T-cell (primary cell): ENCODE measurements at regions not wholly inside any gene's neighbourhood (a gene's known extent, or its start where the extent isn't known, plus 50 kb on each side); places are given as distances from the start of the nearest gene placed in this dataset.

Source experiments
- ATAC-seq, 4 experiments: fragments of 200-7000 bp in 3 of 4; fragments of 150-1000 bp in 1 of 4; cut with Tn5 transposase; replicated peaks in 1 of 4; 1 replicate in 3 of 4; 2 replicates in 1 of 4; pipeline ENCODE4 v1.10.0; 2021; ENCODE audit warnings: moderate library complexity in 3 of 4, mild to moderate bottlenecking in 2 of 4, moderate number of reproducible peaks in 1 of 4
- CTCF ChIA-PET, 2 donors: fragments of 300-600 bp; sonication (Branson Sonifier 250); formaldehyde crosslinking; loops; one replicate each; lab custom pipeline; 2022; ENCODE audit warnings: antibody characterized with exemption in 2 of 2; lab: Charles Lee
- POLR2A ChIA-PET, 2 donors: fragments of 300-600 bp; sonication (Branson Sonifier 250); formaldehyde crosslinking; loops; one replicate each; lab custom pipeline; 2022; ENCODE audit warnings: antibody characterized with exemption in 2 of 2; lab: Charles Lee
- DNase-seq, 35 experiments: peaks; one replicate each; pipeline versions ENCODE4 v3.0.0 to v3.0.0-alpha.2; 2013 to 2023
- H3K27ac ChIP-seq: one replicate; pipeline ENCODE4 v1.5.1; 2013; ENCODE audit warnings: low read length
- H3K27me3 ChIP-seq, 2 experiments: replicated peaks in 1 of 2; 1 replicate in 1 of 2; 2 replicates in 1 of 2; pipeline versions ENCODE4 v1.6.1 to v1.7.0; 2013; ENCODE audit warnings: low read length in 1 of 2, mixed read lengths in 1 of 2; ENCODE audit not compliant: control insufficient read depth in 2 of 2, insufficient read depth in 2 of 2; ENCODE audit errors: extremely low read depth in 1 of 2
- H3K36me3 ChIP-seq, 2 donors: 1 replicate in 1 of 2; 2 replicates in 1 of 2; pipeline versions ENCODE4 v1.6.1 to v1.7.0; 2013; ENCODE audit warnings: low read length in 1 of 2; ENCODE audit not compliant: control insufficient read depth in 2 of 2, insufficient read depth in 1 of 2; ENCODE audit errors: extremely low read depth in 1 of 2
- H3K4me1 ChIP-seq, 2 experiments: 1 replicate in 1 of 2; 2 replicates in 1 of 2; pipeline versions ENCODE4 v1.6.1 to v1.7.0; 2013; ENCODE audit warnings: low read length in 2 of 2, mixed read lengths in 1 of 2; ENCODE audit not compliant: insufficient read depth in 2 of 2, control insufficient read depth in 1 of 2; ENCODE audit errors: extremely low read depth in 1 of 2
- H3K4me3 ChIP-seq, 2 donors: 1 replicate in 1 of 2; 2 replicates in 1 of 2; pipeline versions ENCODE4 v1.5.1 to v1.7.0; 2013; ENCODE audit warnings: mild to moderate bottlenecking in 2 of 2, low read length in 1 of 2, moderate library complexity in 1 of 2; ENCODE audit not compliant: control insufficient read depth in 1 of 2; ENCODE audit errors: extremely low read depth in 1 of 2
- H3K9me3 ChIP-seq: 2 replicates; pipeline ENCODE4 v1.7.0; 2013
- H3K27ac Mint-ChIP-seq, 2 donors: one replicate each; pipeline ENCODE4 v1.8.0; 2020 to 2021; ENCODE audit warnings: mild to moderate bottlenecking in 2 of 2, mixed read lengths in 2 of 2
- H3K27me3 Mint-ChIP-seq, 2 donors: one replicate each; pipeline ENCODE4 v1.8.0; 2021 to 2022; ENCODE audit warnings: mixed read lengths in 2 of 2
- H3K36me3 Mint-ChIP-seq: one replicate; pipeline ENCODE4 v1.8.0; 2021; ENCODE audit warnings: mixed read lengths
- H3K4me1 Mint-ChIP-seq, 3 donors: one replicate each; pipeline ENCODE4 v1.8.0; 2020 to 2022; ENCODE audit warnings: mixed read lengths in 3 of 3, mild to moderate bottlenecking in 1 of 3
- H3K4me3 Mint-ChIP-seq, 3 donors: one replicate each; pipeline ENCODE4 v1.8.0; 2020 to 2022; ENCODE audit warnings: mild to moderate bottlenecking in 3 of 3, mixed read lengths in 3 of 3, moderate library complexity in 3 of 3
- H3K9me3 Mint-ChIP-seq, 3 donors: one replicate each; pipeline ENCODE4 v1.8.0; 2020 to 2022; ENCODE audit warnings: mixed read lengths in 3 of 3
- WGBS: methylation state at CpG from one replicate; pipeline ENCODE4 v1.1.5; 2013; ENCODE audit warnings: missing lambda C conversion rate; ENCODE audit not compliant: insufficient coverage; 5-methylcytosine and 5-hydroxymethylcytosine counted together

GRCh38 chr12:19572920-19573558, 133.7 kb downstream of the AEBP2 start:
- Histone ChIP-seq H3K36me3 (no peaks in the 10 kb centered on the region), H3K4me1 (no peaks in the 10 kb centered on the region), H3K9me3 (no peaks in the 10 kb centered on the region), H3K27me3 (no peaks in the 10 kb centered on the region), H3K27ac (no peak overlapping the region), H3K4me3 (no peak overlapping the region)
- Mint-ChIP-seq H3K4me3 (no peak overlapping the region), H3K27me3 (no peaks in the 10 kb centered on the region), H3K9me3 (no peaks in the 10 kb centered on the region), H3K36me3 (peaks cover 22% of the 10 kb centered on the region), H3K4me1 (no peaks in the 10 kb centered on the region), H3K27ac (no peak overlapping the region)
- CTCF ChIA-PET, result no interaction called here
- ATAC-seq, result no peak
- POLR2A ChIA-PET, result no interaction called here
- 93% methylated on average over 11 of the region's 16 CpGs for WGBS
- peak in 2 of 35 experiments; percentile 3 to 27 for DNase-seq

GRCh38 chr12:19573866-19574265, 134.6 kb downstream of the AEBP2 start:
- POLR2A ChIA-PET, result interaction anchor here in 1 of 2 donors (0.6 kb wide), 1 partner anchor 276 kb away, joined by 3 read pairs; no protein-coding TSS in a partner anchor

DNA sequence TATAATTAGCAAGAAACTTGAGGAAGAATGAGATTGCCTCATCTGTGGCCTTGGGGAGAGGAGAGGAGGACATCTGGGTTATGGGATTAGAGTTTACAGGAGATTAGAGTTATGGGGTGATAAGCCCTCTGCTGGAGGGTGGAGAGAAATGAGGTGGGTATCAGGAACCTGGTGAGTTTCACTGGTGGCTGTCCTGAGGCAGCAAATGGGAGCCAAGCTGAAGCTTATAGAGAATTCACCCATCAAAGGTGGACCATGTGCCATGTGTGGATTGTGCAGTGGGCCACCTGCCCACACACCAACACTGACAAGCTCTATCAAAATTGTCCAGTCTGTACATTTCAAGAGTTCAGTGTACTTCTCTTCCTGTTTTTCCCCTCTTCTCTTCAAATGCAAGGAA, 135.3 kb downstream of the AEBP2 start:
- Mint-ChIP-seq H3K9me3 (no peaks in the 10 kb centered on the region), H3K27ac (no peak overlapping the region), H3K27me3 (no peaks in the 10 kb centered on the region), H3K36me3 (peaks cover 28% of the 10 kb centered on the region), H3K4me3 (no peak overlapping the region), H3K4me1 (no peaks in the 10 kb centered on the region)
- POLR2A ChIA-PET, result interaction anchor here (0.6 to 0.7 kb wide), 2 partner anchors 277 to 659 kb away, joined by 3 to 10 read pairs; no protein-coding TSS in a partner anchor
- DNase-seq (no peak), ATAC-seq (no peak)
- Histone ChIP-seq H3K4me3 (no peak overlapping the region), H3K4me1 (no peaks in the 10 kb centered on the region), H3K9me3 (no peaks in the 10 kb centered on the region), H3K36me3 (no peaks in the 10 kb centered on the region), H3K27ac (no peak overlapping the region), H3K27me3 (no peaks in the 10 kb centered on the region)
- CTCF ChIA-PET, result interaction anchor here (0.7 kb wide), 3 partner anchors 164 to 360 kb away, joined by 3 to 6 read pairs (median 4); no protein-coding TSS in a partner anchor

More at GRCh38 chr12:19573866-19574265, 134.6 kb downstream of the AEBP2 start:
- Mint-ChIP-seq H3K27ac (no peak overlapping the region), H3K4me1 (no peaks in the 10 kb centered on the region), H3K27me3 (no peaks in the 10 kb centered on the region), H3K9me3 (no peaks in the 10 kb centered on the region), H3K4me3 (no peak overlapping the region), H3K36me3 (peaks cover 23% of the 10 kb centered on the region)
- Histone ChIP-seq H3K4me3 (no peak overlapping the region), H3K9me3 (no peaks in the 10 kb centered on the region), H3K27ac (no peak overlapping the region), H3K27me3 (no peaks in the 10 kb centered on the region), H3K36me3 (no peaks in the 10 kb centered on the region), H3K4me1 (no peaks in the 10 kb centered on the region)
- WGBS, result 89% methylated on average over 8 of the region's 11 CpGs
- no peak for ATAC-seq
- CTCF ChIA-PET, result interaction anchor here in 1 of 2 donors (0.7 kb wide), 1 partner anchor 168 kb away, joined by 3 read pairs; no protein-coding TSS in a partner anchor
- DNase-seq, result no peak

DNA sequence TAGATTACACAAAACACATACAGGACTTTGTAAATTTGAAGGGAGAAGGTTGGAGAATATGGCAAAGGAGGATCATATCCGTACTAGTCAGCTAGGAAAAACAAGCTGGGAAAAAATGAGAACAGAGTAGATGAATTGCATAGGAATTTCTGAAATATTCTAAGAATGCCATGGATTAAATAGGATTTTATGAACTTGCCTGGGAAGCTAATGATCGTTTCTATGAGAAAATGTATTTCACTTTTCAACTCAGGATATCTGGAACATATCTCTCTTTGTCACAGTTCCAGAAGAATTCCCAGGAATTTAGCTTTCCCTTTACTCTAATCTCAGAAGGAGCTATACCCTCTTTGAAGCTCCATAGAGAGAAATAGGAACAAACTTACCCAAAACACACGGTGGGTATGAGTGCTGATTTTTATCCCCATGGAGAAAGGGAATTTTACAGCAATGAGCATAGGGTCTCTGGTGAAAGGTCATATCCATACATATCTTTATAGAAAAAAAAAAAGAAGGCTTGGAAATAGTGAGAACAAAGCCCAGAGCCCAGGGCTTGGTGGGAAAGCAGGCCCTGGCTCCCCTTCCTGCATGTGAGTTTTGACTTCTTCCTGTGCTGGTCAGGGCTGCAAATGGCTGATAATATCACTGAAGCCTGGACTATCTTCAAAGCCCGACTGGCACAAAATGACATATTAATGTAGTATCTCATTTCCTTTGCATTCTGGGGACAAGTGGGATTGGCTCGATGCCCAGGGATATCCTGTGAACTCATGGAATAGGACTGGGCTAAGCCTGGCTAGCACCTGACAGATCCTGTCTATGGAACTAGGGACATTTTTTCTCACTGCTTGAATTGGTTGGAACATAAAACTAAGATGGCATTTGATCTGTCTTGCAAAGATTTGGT, 136.3 kb downstream of the AEBP2 start:
- Mint-ChIP-seq H3K27me3 (no peaks in the 10 kb centered on the region), H3K36me3 (peaks cover 34% of the 10 kb centered on the region), H3K9me3 (no peaks in the 10 kb centered on the region), H3K4me1 (no peaks in the 10 kb centered on the region), H3K4me3 (no peak overlapping the region), H3K27ac (no peak overlapping the region)
- Histone ChIP-seq H3K27ac (no peak overlapping the region), H3K4me1 (no peaks in the 10 kb centered on the region), H3K4me3 (no peak overlapping the region), H3K27me3 (no peaks in the 10 kb centered on the region), H3K36me3 (no peaks in the 10 kb centered on the region), H3K9me3 (no peaks in the 10 kb centered on the region)
- DNase-seq (no peak), ATAC-seq (no peak)
- CTCF ChIA-PET, result no interaction called here
- POLR2A ChIA-PET, result no interaction called here
- no CpG with 5 or more reads among the region's 5 CpGs for WGBS

DNA sequence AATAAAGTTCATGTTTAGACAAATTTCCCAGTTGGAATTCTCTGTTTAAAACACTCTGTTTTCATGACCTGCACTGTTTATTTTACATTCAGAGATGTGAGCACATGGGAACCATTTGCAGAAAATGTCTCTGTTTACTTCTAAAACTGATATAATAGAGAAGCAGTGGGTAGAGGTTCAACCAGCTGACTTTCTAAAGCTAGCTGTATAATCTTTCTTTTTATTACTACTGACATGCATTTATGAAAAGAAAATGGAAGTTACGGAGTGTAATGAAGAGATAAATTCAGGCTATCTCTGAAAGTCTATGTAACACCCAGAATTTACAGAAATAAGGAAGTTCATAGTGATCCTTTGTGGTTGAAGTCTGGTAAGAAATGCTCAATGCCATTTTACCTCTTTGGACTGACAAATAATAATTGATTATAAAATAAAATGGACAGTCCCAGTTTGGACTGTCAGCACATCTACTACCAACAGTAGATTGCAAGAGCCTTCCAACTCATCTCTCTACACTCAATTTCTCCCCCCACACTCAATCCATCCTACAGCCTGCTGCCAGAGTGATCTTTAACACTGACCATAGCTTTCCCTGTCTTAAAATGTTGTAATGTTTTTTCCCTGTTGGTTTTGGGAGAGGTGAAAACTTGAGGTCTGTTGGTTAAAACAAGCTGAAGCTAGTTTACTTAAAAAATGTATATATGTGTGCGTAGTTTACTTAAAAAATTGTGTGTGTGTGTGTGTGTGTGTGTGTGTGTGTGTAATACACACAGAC, 137.4 kb downstream of the AEBP2 start:
- H3K4me1 ChIP-seq, result no peaks in the 10 kb centered on the region
- Mint-ChIP-seq H3K4me1 (no peaks in the 10 kb centered on the region), H3K4me3 (no peak overlapping the region), H3K27ac (no peak overlapping the region), H3K9me3 (peaks cover 0 to 5% (median 3%) of the 10 kb centered on the region in 3 donors), H3K36me3 (peaks cover 33% of the 10 kb centered on the region), H3K27me3 (no peaks in the 10 kb centered on the region)
- no CpG with 5 or more reads among the region's 2 CpGs for WGBS
- CTCF ChIA-PET, result no interaction called here
- no peak for ATAC-seq
- POLR2A ChIA-PET, result no interaction called here
- H3K9me3 ChIP-seq, result no peaks in the 10 kb centered on the region
- H3K36me3 ChIP-seq, result no peaks in the 10 kb centered on the region
- no peak overlapping the region for H3K4me3 ChIP-seq
- no peaks in the 10 kb centered on the region for H3K27me3 ChIP-seq
- no peak for DNase-seq
- H3K27ac ChIP-seq, result no peak overlapping the region

DNA sequence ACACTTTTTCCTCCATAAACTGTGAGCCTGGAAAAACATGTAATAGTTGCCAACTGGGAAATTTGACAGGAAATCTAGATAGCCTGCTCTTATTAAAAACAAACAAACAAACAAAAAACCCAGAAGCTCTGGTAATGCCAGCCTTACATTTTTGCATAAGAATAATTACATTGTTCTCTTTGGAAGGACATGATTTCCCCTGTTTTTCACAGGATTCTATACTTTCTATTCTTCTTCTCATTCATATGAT, 137.9 kb downstream of the AEBP2 start:
- Mint-ChIP-seq H3K36me3 (peaks cover 33% of the 10 kb centered on the region), H3K27ac (no peak overlapping the region), H3K27me3 (no peaks in the 10 kb centered on the region), H3K4me3 (no peak overlapping the region), H3K4me1 (no peaks in the 10 kb centered on the region), H3K9me3 (peaks cover 4 to 8% (median 5%) of the 10 kb centered on the region in 3 donors)
- Histone ChIP-seq H3K4me1 (no peaks in the 10 kb centered on the region), H3K4me3 (no peak overlapping the region), H3K27ac (no peak overlapping the region), H3K36me3 (no peaks in the 10 kb centered on the region), H3K9me3 (no peaks in the 10 kb centered on the region), H3K27me3 (no peaks in the 10 kb centered on the region)
- CTCF ChIA-PET, result no interaction called here
- no peak for DNase-seq
- no peak for ATAC-seq
- POLR2A ChIA-PET, result no interaction called here
